ENCODE measurements at regions not wholly inside any gene's neighbourhood (a gene's known extent, or its start where the extent isn't known, plus 50 kb on each side); places are given as distances from the start of the nearest gene placed in this dataset.

DNA sequence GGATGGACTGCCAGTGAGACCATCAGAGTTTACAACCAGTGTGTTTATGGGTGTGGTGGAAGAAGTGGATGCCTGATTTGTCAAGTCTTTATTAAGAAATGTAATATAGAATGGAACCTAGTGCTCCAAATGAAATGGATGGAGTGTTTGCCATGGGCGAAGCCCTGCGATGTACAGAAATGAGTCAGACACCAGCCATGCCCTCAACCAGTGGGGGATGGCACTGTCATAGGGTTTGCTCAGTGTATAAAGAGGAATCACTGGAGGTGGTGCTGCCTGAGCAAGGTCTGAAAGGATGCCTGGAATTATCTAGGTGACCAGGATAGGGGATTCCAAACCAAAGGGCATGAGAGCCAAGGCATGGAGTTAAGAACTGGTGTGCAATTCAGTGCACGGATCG is 120.9 kb upstream of the MTNR1B start:
- no peaks in the 10 kb centered on the region for H4K20me1 ChIP-seq (replicated peaks; ENCODE audit: control insufficient read depth, insufficient read depth, low read length)
- H3K9ac ChIP-seq (ENCODE audit: insufficient read depth in 1 of 2, low read depth in 2 of 2, low read length in 2 of 2): no peak overlapping the region
- no peaks in the 10 kb centered on the region for H3K4me1 ChIP-seq (replicated peaks in 1 of 2; ENCODE audit: control insufficient read depth in 2 of 2, insufficient read depth in 2 of 2, low read length in 2 of 2)
- 0 out of 5 replicates have a peak, but pooled peaks cover 0 to 5% of the 10 kb centered on the region in 2 experiments for H3K27me3 ChIP-seq (ENCODE audit: control insufficient read depth in 2 of 2, insufficient read depth in 2 of 2, low read length in 2 of 2)
- no peak overlapping the region for H3K27ac ChIP-seq (ENCODE audit: extremely low read depth, low read depth, low read length)
- H3K79me2 ChIP-seq (ENCODE audit: control insufficient read depth, insufficient read depth, low read length): no peaks in the 10 kb centered on the region
- H3K9me1 ChIP-seq (ENCODE audit: control insufficient read depth, insufficient read depth, low read length): no peaks in the 10 kb centered on the region
- DNase-seq (ENCODE audit: extremely low read depth in 1 of 4, low spot score in 3 of 4) (no peak), FAIRE-seq (no peak), ATAC-seq (no peak)
- H3K9me3 ChIP-seq (replicated peaks; ENCODE audit: control insufficient read depth, insufficient read depth, low read depth, low read length): no peaks in the 10 kb centered on the region
- no peaks in the 10 kb centered on the region for H3K36me3 ChIP-seq (ENCODE audit: control insufficient read depth, insufficient read depth, low read length)
- intact Hi-C loops (cut with micrococcal nuclease): no loop called here
- in situ Hi-C loops (cut with MboI): no loop called here
- no peak overlapping the region for H2AFZ ChIP-seq (ENCODE audit: low read depth, low read length)
- CTCF ChIA-PET (ENCODE audit: low intra/inter-chr PET ratio): no interaction called here
- H3K4me2 ChIP-seq (ENCODE audit: insufficient read depth, low read length): no peak overlapping the region
- BruUV-seq (replicated peaks): no TSS peak
- POLR2A ChIA-PET: interaction anchor here (0.7 kb wide), 1 partner anchor 18 kb away, joined by 3 read pairs; no protein-coding TSS in a partner anchor
- no peak overlapping the region for H3K4me3 ChIP-seq
- 0% methylated on average over 4 of the region's 4 CpGs for WGBS (ENCODE audit: insufficient coverage, low coverage, missing lambda C conversion rate)
- TF ChIP-seq ZBTB7A (IDR thresholded peaks at IDR 0.05; ENCODE audit: borderline replicate concordance, control insufficient read depth, low read depth, low read length) (no peak), HSF4 (CRISPR knock-in tag; IDR thresholded peaks at IDR 0.05; ENCODE audit: borderline replicate concordance) (no peak), LEF1 (IDR thresholded peaks at IDR 0.05) (no peak), PPARD (CRISPR knock-in tag; IDR thresholded peaks at IDR 0.05) (no peak), FOXM1 (IDR thresholded peaks at IDR 0.05; ENCODE audit: low read depth) (no peak), FOXM1 (CRISPR knock-in tag; IDR thresholded peaks at IDR 0.05; ENCODE audit: low read depth) (no peak), TBL1XR1 (IDR thresholded peaks at IDR 0.05; ENCODE audit: low read length in 2 of 2) (no peak), HDAC6 (IDR thresholded peaks at IDR 0.05; ENCODE audit: low read depth, low read length) (no peak), SMAD4 (CRISPR knock-in tag; conservative IDR thresholded peaks at IDR 0.05) (no peak), RBBP5 (IDR thresholded peaks at IDR 0.05; ENCODE audit: borderline replicate concordance, insufficient read depth, low read length, poor library complexity, severe bottlenecking) (no peak), KLF6 (CRISPR knock-in tag; IDR thresholded peaks at IDR 0.05; ENCODE audit: borderline replicate concordance) (no peak), FOXK2 (conservative IDR thresholded peaks at IDR 0.05 in 1 of 2, IDR thresholded peaks at IDR 0.05 in 1 of 2; ENCODE audit: low read depth in 2 of 2) (no peak), DACH1 (IDR thresholded peaks at IDR 0.05; ENCODE audit: partially characterized antibody) (no peak)
- TF ChIP-seq, protein P1, sequence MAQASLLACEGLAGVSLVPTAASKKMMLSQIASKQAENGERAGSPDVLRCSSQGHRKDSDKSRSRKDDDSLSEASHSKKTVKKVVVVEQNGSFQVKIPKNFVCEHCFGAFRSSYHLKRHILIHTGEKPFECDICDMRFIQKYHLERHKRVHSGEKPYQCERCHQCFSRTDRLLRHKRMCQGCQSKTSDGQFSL (CRISPR knock-in tag; IDR thresholded peaks at IDR 0.05): no peak
- TF ChIP-seq, protein P1 (tag; IDR thresholded peaks at IDR 0.05): no peak
- TF ChIP-seq, protein P2, sequence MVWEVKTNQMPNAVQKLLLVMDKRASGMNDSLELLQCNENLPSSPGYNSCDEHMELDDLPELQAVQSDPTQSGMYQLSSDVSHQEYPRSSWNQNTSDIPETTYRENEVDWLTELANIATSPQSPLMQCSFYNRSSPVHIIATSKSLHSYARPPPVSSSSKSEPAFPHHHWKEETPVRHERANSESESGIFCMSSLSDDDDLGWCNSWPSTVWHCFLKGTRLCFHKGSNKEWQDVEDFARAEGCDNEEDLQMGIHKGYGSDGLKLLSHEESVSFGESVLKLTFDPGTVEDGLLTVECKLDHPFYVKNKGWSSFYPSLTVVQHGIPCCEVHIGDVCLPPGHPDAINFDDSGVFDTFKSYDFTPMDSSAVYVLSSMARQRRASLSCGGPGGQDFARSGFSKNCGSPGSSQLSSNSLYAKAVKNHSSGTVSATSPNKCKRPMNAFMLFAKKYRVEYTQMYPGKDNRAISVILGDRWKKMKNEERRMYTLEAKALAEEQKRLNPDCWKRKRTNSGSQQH (CRISPR knock-in tag; IDR thresholded peaks at IDR 0.05): no peak
- TF ChIP-seq, protein P3, sequence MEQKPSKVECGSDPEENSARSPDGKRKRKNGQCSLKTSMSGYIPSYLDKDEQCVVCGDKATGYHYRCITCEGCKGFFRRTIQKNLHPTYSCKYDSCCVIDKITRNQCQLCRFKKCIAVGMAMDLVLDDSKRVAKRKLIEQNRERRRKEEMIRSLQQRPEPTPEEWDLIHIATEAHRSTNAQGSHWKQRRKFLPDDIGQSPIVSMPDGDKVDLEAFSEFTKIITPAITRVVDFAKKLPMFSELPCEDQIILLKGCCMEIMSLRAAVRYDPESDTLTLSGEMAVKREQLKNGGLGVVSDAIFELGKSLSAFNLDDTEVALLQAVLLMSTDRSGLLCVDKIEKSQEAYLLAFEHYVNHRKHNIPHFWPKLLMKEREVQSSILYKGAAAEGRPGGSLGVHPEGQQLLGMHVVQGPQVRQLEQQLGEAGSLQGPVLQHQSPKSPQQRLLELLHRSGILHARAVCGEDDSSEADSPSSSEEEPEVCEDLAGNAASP (IDR thresholded peaks at IDR 0.05): no peak
- TF ChIP-seq, protein P4, sequence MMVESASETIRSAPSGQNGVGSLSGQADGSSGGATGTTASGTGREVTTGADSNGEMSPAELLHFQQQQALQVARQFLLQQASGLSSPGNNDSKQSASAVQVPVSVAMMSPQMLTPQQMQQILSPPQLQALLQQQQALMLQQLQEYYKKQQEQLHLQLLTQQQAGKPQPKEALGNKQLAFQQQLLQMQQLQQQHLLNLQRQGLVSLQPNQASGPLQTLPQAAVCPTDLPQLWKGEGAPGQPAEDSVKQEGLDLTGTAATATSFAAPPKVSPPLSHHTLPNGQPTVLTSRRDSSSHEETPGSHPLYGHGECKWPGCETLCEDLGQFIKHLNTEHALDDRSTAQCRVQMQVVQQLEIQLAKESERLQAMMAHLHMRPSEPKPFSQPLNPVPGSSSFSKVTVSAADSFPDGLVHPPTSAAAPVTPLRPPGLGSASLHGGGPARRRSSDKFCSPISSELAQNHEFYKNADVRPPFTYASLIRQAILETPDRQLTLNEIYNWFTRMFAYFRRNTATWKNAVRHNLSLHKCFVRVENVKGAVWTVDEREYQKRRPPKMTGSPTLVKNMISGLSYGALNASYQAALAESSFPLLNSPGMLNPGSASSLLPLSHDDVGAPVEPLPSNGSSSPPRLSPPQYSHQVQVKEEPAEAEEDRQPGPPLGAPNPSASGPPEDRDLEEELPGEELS (CRISPR knock-in tag; IDR thresholded peaks at IDR 0.05; ENCODE audit: borderline replicate concordance): no peak

Data from K562 (cell line).